WERI-Rb-1 (cell line): ENCODE measurements at regions not wholly inside any gene's neighbourhood (a gene's known extent, or its start where the extent isn't known, plus 50 kb on each side); places are given as distances from the start of the nearest gene placed in this dataset.
"Not testable (repeated sequence)": the region's sequence is repeated elsewhere in the genome, so short reads cannot be mapped to it uniquely, and the experiment has no call there.

Experiments
- DNase-seq: peaks from one replicate; pipeline ENCODE4 v3.0.0-alpha.2; 2020
- H3K27ac ChIP-seq: fragments of 250-450 bp; sonication (Bioruptor Pico); 2 replicates; pipeline ENCODE4 v1.5.1; 2020; ENCODE audit warnings: mild to moderate bottlenecking, moderate library complexity
- H3K27me3 ChIP-seq: fragments of 250-450 bp; sonication (Bioruptor Pico); 2 replicates; pipeline ENCODE4 v1.5.1; 2021; ENCODE audit warnings: mild to moderate bottlenecking, low read depth, moderate library complexity; ENCODE audit not compliant: insufficient read depth, severe bottlenecking
- H3K36me3 ChIP-seq: fragments of 250-450 bp; sonication (Bioruptor Pico); 2 replicates; pipeline ENCODE4 v1.5.1; 2020; ENCODE audit warnings: mild to moderate bottlenecking, moderate library complexity
- H3K4me3 ChIP-seq: 2 replicates; pipeline ENCODE4 v1.5.1; 2011; ENCODE audit warnings: low read depth, mild to moderate bottlenecking, control low read depth, low read length
- H3K9me3 ChIP-seq: fragments of 250-450 bp; sonication (Bioruptor Pico); 2 replicates; pipeline ENCODE4 v1.5.1; 2021; ENCODE audit warnings: mild to moderate bottlenecking, moderate library complexity; ENCODE audit not compliant: severe bottlenecking
- CTCF ChIP-seq: IDR thresholded peaks from 2 replicates; pipeline ENCODE4 v1.5.1; 2011; ENCODE audit warnings: low read depth, mild to moderate bottlenecking, control low read depth, inconsistent platforms, low read length

- Histone ChIP-seq H3K9me3 (no peaks in the 10 kb centered on the region), H3K27ac (no peak overlapping the region), H3K4me3 (no peak overlapping the region), H3K27me3 (no peaks in the 10 kb centered on the region), H3K36me3 (no peaks in the 10 kb centered on the region)
- TF ChIP-seq CTCF: no peak
- DNase-seq: no peak
Measured at GRCh38 chr16:86854058-86854621, 275.8 kb downstream of the FOXL1 start.

GRCh38 chr16:86854626-86855294, 276.4 kb downstream of the FOXL1 start:
- Histone ChIP-seq H3K27ac (no peak overlapping the region), H3K36me3 (no peaks in the 10 kb centered on the region), H3K4me3 (no peak overlapping the region), H3K9me3 (no peaks in the 10 kb centered on the region), H3K27me3 (no peaks in the 10 kb centered on the region)
- no peak for TF ChIP-seq CTCF
- no peak for DNase-seq

GRCh38 chr16:86856946-86857586, 278.7 kb downstream of the FOXL1 start:
- H3K36me3 ChIP-seq: no peaks in the 10 kb centered on the region
- no peaks in the 10 kb centered on the region for H3K27me3 ChIP-seq
- no peaks in the 10 kb centered on the region for H3K9me3 ChIP-seq
- no peak overlapping the region for H3K4me3 ChIP-seq
- DNase-seq: no peak
- TF ChIP-seq CTCF: no peak
- H3K27ac ChIP-seq: no peak overlapping the region

GRCh38 chr16:86857807-86858206, 279.5 kb downstream of the FOXL1 start:
- no peaks in the 10 kb centered on the region for H3K9me3 ChIP-seq
- no peak overlapping the region for H3K27ac ChIP-seq
- H3K36me3 ChIP-seq: no peaks in the 10 kb centered on the region
- DNase-seq: no peak
- H3K4me3 ChIP-seq: no peak overlapping the region
- H3K27me3 ChIP-seq: no peaks in the 10 kb centered on the region
- TF ChIP-seq CTCF: no peak

GRCh38 chr16:86858501-86858900, 280.2 kb downstream of the FOXL1 start:
- Histone ChIP-seq H3K27me3 (no peaks in the 10 kb centered on the region), H3K36me3 (no peaks in the 10 kb centered on the region), H3K27ac (no peak overlapping the region), H3K4me3 (no peak overlapping the region), H3K9me3 (no peaks in the 10 kb centered on the region)
- DNase-seq: no peak
- no peak for TF ChIP-seq CTCF

GRCh38 chr16:86861270-86861858, 283.0 kb downstream of the FOXL1 start:
- not testable (repeated sequence) for DNase-seq, H3K27ac ChIP-seq, H3K4me3 ChIP-seq, H3K36me3 ChIP-seq, H3K9me3 ChIP-seq, H3K27me3 ChIP-seq
